ENCODE measurements at regions not wholly inside any gene's neighbourhood (a gene's known extent, or its start where the extent isn't known, plus 50 kb on each side); places are given as distances from the start of the nearest gene placed in this dataset.

DNA sequence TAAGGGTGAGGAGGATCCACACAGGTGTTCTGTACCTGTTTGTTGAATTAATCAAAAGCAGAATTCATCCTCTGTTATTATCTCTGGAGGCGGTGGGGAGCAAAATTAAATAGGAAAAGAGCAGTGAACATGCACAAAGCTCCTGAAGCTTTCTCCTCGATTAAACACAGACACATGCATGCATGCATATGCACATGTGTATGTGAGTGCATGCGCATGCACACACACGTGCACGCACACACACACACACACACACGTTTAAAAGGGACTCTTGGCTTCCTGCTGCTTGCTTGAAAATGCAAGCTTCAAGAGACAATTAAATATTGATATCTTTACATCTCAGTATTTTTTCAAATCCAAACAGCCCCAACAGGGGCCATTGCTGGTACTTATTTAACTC lies 462.1 kb downstream of the BUD13 start:
- no peak overlapping the region for H3K27ac ChIP-seq (ENCODE audit: low read depth, low read length)
- H3K9ac ChIP-seq (ENCODE audit: low read length in 5 of 5), result no peak overlapping the region
- H3K4me3 ChIP-seq (ENCODE audit: low read depth in 1 of 5, low read length in 5 of 5), result no peak overlapping the region
- H3K36me3 ChIP-seq (ENCODE audit: control insufficient read depth in 5 of 5, insufficient read depth in 5 of 5, low read length in 5 of 5), result no peaks in the 10 kb centered on the region
- no peaks in the 10 kb centered on the region for H3K27me3 ChIP-seq (ENCODE audit: control insufficient read depth in 5 of 5, insufficient read depth in 4 of 5, low read length in 5 of 5)
- no peaks in the 10 kb centered on the region for H3K9me3 ChIP-seq (ENCODE audit: control insufficient read depth in 5 of 5, low read length in 5 of 5)
- H3K4me1 ChIP-seq (ENCODE audit: control insufficient read depth in 5 of 5, insufficient read depth in 5 of 5, low read length in 5 of 5), result peaks cover 3 to 26% (median 17%) of the 10 kb centered on the region in 5 donors

DNA sequence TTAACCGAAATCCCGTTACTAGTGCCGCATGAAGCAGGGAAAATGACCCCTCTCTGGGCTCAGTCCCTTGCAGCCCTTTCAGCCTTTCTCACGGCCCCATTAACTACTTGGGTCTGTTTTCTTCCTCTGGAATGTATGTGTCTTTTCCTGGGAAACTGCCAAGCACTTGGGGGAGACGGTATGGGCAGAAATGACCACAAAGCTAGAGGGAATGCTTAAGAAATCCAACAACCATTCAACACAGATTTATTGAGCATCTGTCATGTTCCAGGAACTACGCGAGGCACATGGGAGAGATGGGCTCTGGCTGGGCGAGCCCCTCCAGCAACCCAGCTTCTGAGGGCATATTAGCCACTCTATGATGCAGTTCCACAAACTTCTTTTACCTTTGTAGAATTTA lies 462.6 kb downstream of the BUD13 start:
- no peaks in the 10 kb centered on the region for H3K27me3 ChIP-seq (ENCODE audit: control insufficient read depth in 5 of 5, insufficient read depth in 4 of 5, low read length in 5 of 5)
- no peak overlapping the region for H3K9ac ChIP-seq (ENCODE audit: low read length in 5 of 5)
- H3K27ac ChIP-seq (ENCODE audit: low read depth, low read length), result no peak overlapping the region
- peaks cover 3 to 26% (median 17%) of the 10 kb centered on the region in 5 donors for H3K4me1 ChIP-seq (ENCODE audit: control insufficient read depth in 5 of 5, insufficient read depth in 5 of 5, low read length in 5 of 5)
- no peaks in the 10 kb centered on the region for H3K9me3 ChIP-seq (ENCODE audit: control insufficient read depth in 5 of 5, low read length in 5 of 5)
- H3K4me3 ChIP-seq (ENCODE audit: low read depth in 1 of 5, low read length in 5 of 5), result no peak overlapping the region
- no peaks in the 10 kb centered on the region for H3K36me3 ChIP-seq (ENCODE audit: control insufficient read depth in 5 of 5, insufficient read depth in 5 of 5, low read length in 5 of 5)

DNA sequence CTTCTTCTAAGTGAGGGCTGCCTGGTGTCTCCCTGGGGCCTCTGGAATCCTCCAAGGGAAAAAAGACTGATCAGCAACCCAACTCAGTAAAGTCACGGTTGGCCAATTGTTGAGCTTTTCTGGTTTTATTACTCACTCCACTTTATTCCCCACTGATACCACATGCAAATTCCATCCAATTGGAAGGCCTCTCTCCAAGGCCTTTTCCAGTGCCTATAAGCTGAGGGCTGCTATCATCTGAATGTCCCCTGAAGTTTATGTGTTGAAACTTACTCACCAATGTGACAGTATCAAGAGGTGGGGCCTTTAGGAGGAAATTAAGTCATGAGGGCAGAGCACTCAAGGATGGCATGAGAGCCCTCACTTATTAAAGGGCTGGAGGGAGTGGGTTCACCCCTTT lies 463.3 kb downstream of the BUD13 start:
- H3K4me3 ChIP-seq (ENCODE audit: low read depth in 1 of 5, low read length in 5 of 5), result no peak overlapping the region
- peaks cover 3 to 25% (median 17%) of the 10 kb centered on the region in 5 donors for H3K4me1 ChIP-seq (ENCODE audit: control insufficient read depth in 5 of 5, insufficient read depth in 5 of 5, low read length in 5 of 5)
- no peaks in the 10 kb centered on the region for H3K36me3 ChIP-seq (ENCODE audit: control insufficient read depth in 5 of 5, insufficient read depth in 5 of 5, low read length in 5 of 5)
- no peak overlapping the region for H3K27ac ChIP-seq (ENCODE audit: low read depth, low read length)
- H3K9ac ChIP-seq (ENCODE audit: low read length in 5 of 5), result no peak overlapping the region
- no peaks in the 10 kb centered on the region for H3K9me3 ChIP-seq (ENCODE audit: control insufficient read depth in 5 of 5, low read length in 5 of 5)
- no peaks in the 10 kb centered on the region for H3K27me3 ChIP-seq (ENCODE audit: control insufficient read depth in 5 of 5, insufficient read depth in 4 of 5, low read length in 5 of 5)

DNA sequence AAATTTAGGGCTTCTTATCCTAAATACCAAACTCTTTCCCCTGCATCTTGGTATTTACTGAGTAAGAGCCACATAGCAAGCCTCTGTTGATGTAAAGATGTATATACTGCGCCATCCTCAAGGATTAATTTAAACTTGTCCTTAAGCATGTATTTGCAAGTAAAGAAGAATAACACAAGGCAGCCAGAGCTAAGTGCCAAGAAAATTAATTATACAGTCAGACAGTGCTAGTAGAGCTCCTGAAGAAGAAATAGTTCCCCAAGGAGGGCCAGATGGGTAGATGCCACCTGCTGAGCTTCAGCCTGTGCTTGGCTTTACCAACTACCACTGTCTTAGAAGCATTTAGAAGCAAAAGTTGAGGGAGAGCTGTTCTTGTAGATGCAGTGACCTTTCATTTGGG lies 470.0 kb downstream of the BUD13 start:
- Histone ChIP-seq H3K36me3 (ENCODE audit: control insufficient read depth in 5 of 5, insufficient read depth in 5 of 5, low read length in 5 of 5) (no peaks in the 10 kb centered on the region), H3K4me1 (ENCODE audit: control insufficient read depth in 5 of 5, insufficient read depth in 5 of 5, low read length in 5 of 5) (no peaks in the 10 kb centered on the region), H3K4me3 (ENCODE audit: low read depth in 1 of 5, low read length in 5 of 5) (no peak overlapping the region), H3K27ac (ENCODE audit: low read depth, low read length) (no peak overlapping the region), H3K9ac (ENCODE audit: low read length in 5 of 5) (no peak overlapping the region), H3K9me3 (ENCODE audit: control insufficient read depth in 5 of 5, low read length in 5 of 5) (no peaks in the 10 kb centered on the region), H3K27me3 (ENCODE audit: control insufficient read depth in 5 of 5, insufficient read depth in 4 of 5, low read length in 5 of 5) (no peaks in the 10 kb centered on the region)

DNA sequence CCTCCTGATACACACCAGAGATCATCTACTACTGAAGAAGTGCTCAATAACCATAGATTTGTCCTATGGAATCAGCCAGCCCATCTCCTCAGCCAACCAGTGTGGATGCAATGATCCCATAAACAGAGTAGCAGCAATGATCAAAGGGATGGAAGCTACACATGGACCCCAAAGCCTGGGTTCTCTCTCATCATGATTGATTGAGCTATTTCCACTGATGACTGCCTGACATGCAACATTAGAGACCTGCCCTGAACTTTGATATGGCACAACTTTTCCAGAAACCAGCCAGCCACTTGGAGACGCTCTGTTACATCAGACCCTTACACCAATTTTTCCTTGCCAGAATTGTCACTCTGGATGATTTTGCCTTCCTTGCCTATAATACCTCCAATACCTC lies 471.6 kb downstream of the BUD13 start:
- no peaks in the 10 kb centered on the region for H3K27me3 ChIP-seq (ENCODE audit: control insufficient read depth in 5 of 5, insufficient read depth in 4 of 5, low read length in 5 of 5)

DNA sequence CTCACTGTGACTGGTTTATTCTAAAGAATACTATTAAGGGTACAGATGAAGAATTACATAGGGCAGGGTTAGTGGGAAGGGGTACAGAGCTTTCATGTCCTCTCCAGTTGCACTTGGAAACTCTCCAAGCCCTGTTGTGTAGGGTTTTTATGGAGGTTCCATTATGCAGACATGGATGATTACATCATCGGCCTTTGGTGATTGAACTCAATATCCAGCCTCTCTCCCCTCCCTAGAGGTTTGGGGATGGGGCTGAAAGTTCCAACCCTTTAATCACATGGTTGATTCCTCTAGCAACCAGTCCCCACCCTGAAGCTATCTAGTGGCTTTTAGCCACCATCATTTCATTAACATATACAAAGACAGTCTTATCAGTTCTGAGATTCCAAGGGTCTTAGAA lies 472.6 kb downstream of the BUD13 start:
- H3K27me3 ChIP-seq (ENCODE audit: control insufficient read depth in 5 of 5, insufficient read depth in 4 of 5, low read length in 5 of 5), result no peaks in the 10 kb centered on the region
- H3K9me3 ChIP-seq (ENCODE audit: control insufficient read depth in 5 of 5, low read length in 5 of 5), result no peaks in the 10 kb centered on the region
- no peaks in the 10 kb centered on the region for H3K36me3 ChIP-seq (ENCODE audit: control insufficient read depth in 5 of 5, insufficient read depth in 5 of 5, low read length in 5 of 5)
- no peak overlapping the region for H3K4me3 ChIP-seq (ENCODE audit: low read depth in 1 of 5, low read length in 5 of 5)
- H3K9ac ChIP-seq (ENCODE audit: low read length in 5 of 5), result no peak overlapping the region
- no peaks in the 10 kb centered on the region for H3K4me1 ChIP-seq (ENCODE audit: control insufficient read depth in 5 of 5, insufficient read depth in 5 of 5, low read length in 5 of 5)
- no peak overlapping the region for H3K27ac ChIP-seq (ENCODE audit: low read depth, low read length)

More for the DNA sequence above, 471.6 kb downstream of the BUD13 start:
- Histone ChIP-seq H3K27ac (ENCODE audit: low read depth, low read length) (no peak overlapping the region), H3K4me1 (ENCODE audit: control insufficient read depth in 5 of 5, insufficient read depth in 5 of 5, low read length in 5 of 5) (no peaks in the 10 kb centered on the region), H3K4me3 (ENCODE audit: low read depth in 1 of 5, low read length in 5 of 5) (no peak overlapping the region), H3K36me3 (ENCODE audit: control insufficient read depth in 5 of 5, insufficient read depth in 5 of 5, low read length in 5 of 5) (no peaks in the 10 kb centered on the region), H3K9ac (ENCODE audit: low read length in 5 of 5) (no peak overlapping the region), H3K9me3 (ENCODE audit: control insufficient read depth in 5 of 5, low read length in 5 of 5) (no peaks in the 10 kb centered on the region)

DNA sequence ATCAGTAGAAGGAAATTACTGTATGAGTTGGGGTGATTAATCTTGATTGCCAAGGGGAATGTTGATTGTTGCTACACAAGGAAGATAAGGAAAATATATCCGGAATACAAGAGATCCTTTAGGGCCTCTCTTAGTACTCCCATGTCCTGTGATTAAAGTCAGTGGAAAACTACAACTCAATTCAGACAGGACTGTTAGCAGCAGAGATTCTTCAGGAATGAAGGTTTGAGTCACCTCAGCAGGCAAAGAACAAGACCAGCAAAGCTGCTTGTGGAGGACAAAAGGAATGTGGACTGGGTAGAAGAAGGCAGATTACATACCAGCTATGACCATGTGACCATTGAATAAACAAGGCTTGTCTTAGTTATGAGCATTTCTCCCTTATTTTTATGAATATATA lies 478.2 kb downstream of the BUD13 start:
- Histone ChIP-seq H3K4me1 (ENCODE audit: control insufficient read depth in 5 of 5, insufficient read depth in 5 of 5, low read length in 5 of 5) (peaks cover 0 to 3% (median 0%) of the 10 kb centered on the region in 5 donors), H3K27ac (ENCODE audit: low read depth, low read length) (no peak overlapping the region), H3K4me3 (ENCODE audit: low read depth in 1 of 5, low read length in 5 of 5) (no peak overlapping the region), H3K9ac (ENCODE audit: low read length in 5 of 5) (no peak overlapping the region), H3K27me3 (ENCODE audit: control insufficient read depth in 5 of 5, insufficient read depth in 4 of 5, low read length in 5 of 5) (no peaks in the 10 kb centered on the region), H3K9me3 (ENCODE audit: control insufficient read depth in 5 of 5, low read length in 5 of 5) (peaks cover 0 to 8% (median 7%) of the 10 kb centered on the region in 5 donors), H3K36me3 (ENCODE audit: control insufficient read depth in 5 of 5, insufficient read depth in 5 of 5, low read length in 5 of 5) (no peaks in the 10 kb centered on the region)

DNA sequence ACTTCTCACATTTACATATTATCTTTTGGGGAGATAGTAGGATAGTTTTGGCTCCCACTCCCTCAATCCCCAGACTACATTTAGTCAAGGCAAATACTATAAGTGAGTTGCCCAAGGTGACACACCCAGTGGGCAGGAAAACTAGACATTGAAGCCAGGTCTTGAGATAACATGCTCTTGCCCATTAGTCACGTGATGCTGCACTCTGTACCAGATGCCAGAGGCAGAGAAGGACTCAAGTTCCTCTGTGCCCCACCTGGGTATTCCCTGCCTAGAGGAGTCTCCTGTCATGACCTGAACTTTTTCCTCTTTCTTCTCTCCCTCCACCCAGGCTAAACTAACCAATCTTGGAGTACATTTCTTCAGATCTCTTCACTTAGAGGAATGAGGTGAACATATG lies 484.9 kb downstream of the BUD13 start:
- Histone ChIP-seq H3K4me3 (ENCODE audit: low read depth in 1 of 5, low read length in 5 of 5) (no peak overlapping the region), H3K27me3 (ENCODE audit: control insufficient read depth in 5 of 5, insufficient read depth in 4 of 5, low read length in 5 of 5) (no peaks in the 10 kb centered on the region), H3K4me1 (ENCODE audit: control insufficient read depth in 5 of 5, insufficient read depth in 5 of 5, low read length in 5 of 5) (peaks cover 5 to 14% (median 10%) of the 10 kb centered on the region in 5 donors), H3K9me3 (ENCODE audit: control insufficient read depth in 5 of 5, low read length in 5 of 5) (peaks cover 0 to 15% (median 11%) of the 10 kb centered on the region in 5 donors), H3K27ac (ENCODE audit: low read depth, low read length) (no peak overlapping the region), H3K36me3 (ENCODE audit: control insufficient read depth in 5 of 5, insufficient read depth in 5 of 5, low read length in 5 of 5) (no peaks in the 10 kb centered on the region), H3K9ac (ENCODE audit: low read length in 5 of 5) (no peak overlapping the region)

DNA sequence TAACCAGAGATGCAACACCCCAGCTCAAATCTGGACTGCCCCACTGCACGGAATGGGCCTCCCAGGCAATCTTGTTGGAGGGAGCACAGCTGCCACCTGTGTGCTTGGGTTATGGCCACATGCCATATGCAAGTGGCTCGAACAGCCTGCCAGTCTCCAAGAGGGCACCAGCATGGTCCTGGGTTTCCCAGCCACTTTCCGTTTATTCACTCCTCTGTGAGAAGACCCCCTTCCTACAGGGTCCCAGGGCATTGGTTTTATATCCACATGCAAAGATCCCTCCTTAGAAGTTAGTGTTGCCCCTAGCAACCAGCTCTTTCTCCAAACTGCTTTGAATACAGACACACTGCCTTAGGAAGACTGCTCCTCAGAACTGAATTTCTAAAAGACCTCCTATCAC lies 487.8 kb downstream of the BUD13 start:
- H3K9me3 ChIP-seq (ENCODE audit: control insufficient read depth in 5 of 5, low read length in 5 of 5), result peaks cover 0 to 11% (median 8%) of the 10 kb centered on the region in 5 donors
- H3K4me3 ChIP-seq (ENCODE audit: low read depth in 1 of 5, low read length in 5 of 5), result no peak overlapping the region
- H3K27me3 ChIP-seq (ENCODE audit: control insufficient read depth in 5 of 5, insufficient read depth in 4 of 5, low read length in 5 of 5), result no peaks in the 10 kb centered on the region
- peaks cover 5 to 23% (median 16%) of the 10 kb centered on the region in 5 donors for H3K4me1 ChIP-seq (ENCODE audit: control insufficient read depth in 5 of 5, insufficient read depth in 5 of 5, low read length in 5 of 5)
- H3K9ac ChIP-seq (ENCODE audit: low read length in 5 of 5), result no peak overlapping the region
- H3K36me3 ChIP-seq (ENCODE audit: control insufficient read depth in 5 of 5, insufficient read depth in 5 of 5, low read length in 5 of 5), result no peaks in the 10 kb centered on the region
- no peak overlapping the region for H3K27ac ChIP-seq (ENCODE audit: low read depth, low read length)

DNA sequence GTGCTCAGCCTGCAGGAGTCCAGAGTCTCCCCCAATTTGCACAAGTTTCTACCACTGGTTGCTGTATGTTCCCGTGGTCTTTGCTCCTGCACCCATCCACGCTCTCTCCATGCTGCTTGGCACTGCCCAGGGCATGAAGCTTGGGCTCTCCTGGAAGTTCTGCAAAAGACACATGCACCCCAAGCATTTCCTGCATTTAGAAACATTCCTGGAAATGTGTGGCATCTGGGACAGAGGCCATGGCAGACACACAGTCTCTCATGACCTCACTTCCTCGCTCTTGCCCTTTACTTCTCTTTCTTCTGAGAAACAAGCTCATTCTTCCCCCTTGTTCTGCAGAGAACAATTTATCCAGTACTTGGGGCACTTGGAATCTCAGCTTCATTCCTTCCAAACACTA lies 489.5 kb downstream of the BUD13 start:
- Histone ChIP-seq H3K36me3 (ENCODE audit: control insufficient read depth in 5 of 5, insufficient read depth in 5 of 5, low read length in 5 of 5) (no peaks in the 10 kb centered on the region), H3K27ac (ENCODE audit: low read depth, low read length) (no peak overlapping the region), H3K4me1 (ENCODE audit: control insufficient read depth in 5 of 5, insufficient read depth in 5 of 5, low read length in 5 of 5) (peaks cover 5 to 23% (median 16%) of the 10 kb centered on the region in 5 donors), H3K4me3 (ENCODE audit: low read depth in 1 of 5, low read length in 5 of 5) (peak overlapping the region in 1 of 5 donors; percentile 24), H3K9ac (ENCODE audit: low read length in 5 of 5) (no peak overlapping the region), H3K9me3 (ENCODE audit: control insufficient read depth in 5 of 5, low read length in 5 of 5) (no peaks in the 10 kb centered on the region), H3K27me3 (ENCODE audit: control insufficient read depth in 5 of 5, insufficient read depth in 4 of 5, low read length in 5 of 5) (no peaks in the 10 kb centered on the region)

DNA sequence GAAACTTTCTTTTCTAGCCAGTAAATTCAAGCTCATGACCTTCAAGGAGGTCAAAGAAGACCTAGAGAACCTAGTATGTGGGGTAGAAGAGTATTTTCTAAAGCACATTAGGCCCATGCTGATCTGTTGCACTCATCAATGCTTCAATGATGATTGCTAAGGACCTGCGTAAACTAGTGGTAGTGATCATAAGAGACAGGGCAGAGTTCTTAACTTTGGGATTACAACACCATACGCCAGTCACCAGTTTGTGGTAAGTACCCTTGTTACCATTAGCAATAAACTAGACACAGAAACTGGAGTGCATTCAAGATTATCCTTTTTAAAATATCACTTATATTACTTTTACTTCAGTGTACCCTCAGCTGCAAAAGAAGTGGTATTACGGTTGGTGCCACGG lies 490.3 kb downstream of the BUD13 start:
- H3K4me3 ChIP-seq (ENCODE audit: low read depth in 1 of 5, low read length in 5 of 5), result no peak overlapping the region
- H3K27me3 ChIP-seq (ENCODE audit: control insufficient read depth in 5 of 5, insufficient read depth in 4 of 5, low read length in 5 of 5), result no peaks in the 10 kb centered on the region
- H3K27ac ChIP-seq (ENCODE audit: low read depth, low read length), result no peak overlapping the region
- no peaks in the 10 kb centered on the region for H3K9me3 ChIP-seq (ENCODE audit: control insufficient read depth in 5 of 5, low read length in 5 of 5)
- no peak overlapping the region for H3K9ac ChIP-seq (ENCODE audit: low read length in 5 of 5)
- peaks cover 5 to 23% (median 16%) of the 10 kb centered on the region in 5 donors for H3K4me1 ChIP-seq (ENCODE audit: control insufficient read depth in 5 of 5, insufficient read depth in 5 of 5, low read length in 5 of 5)
- H3K36me3 ChIP-seq (ENCODE audit: control insufficient read depth in 5 of 5, insufficient read depth in 5 of 5, low read length in 5 of 5), result no peaks in the 10 kb centered on the region
